Breast epithelium (tissue), 3 donors: ENCODE measurements at regions not wholly inside any gene's neighbourhood (a gene's known extent, or its start where the extent isn't known, plus 50 kb on each side); places are given as distances from the start of the nearest gene placed in this dataset.

ENCODE experiments used
- CTCF ChIP-seq, 3 donors: fragments of 450-650 bp; IDR thresholded peaks; one replicate each; pipeline ENCODE4 v1.5.1; 2016 to 2017; ENCODE audit warnings: antibody characterized with exemption in 3 of 3, mild to moderate bottlenecking in 3 of 3, moderate library complexity in 3 of 3
- POLR2A ChIP-seq: fragments of 450-650 bp; IDR thresholded peaks from one replicate; pipeline ENCODE4 v1.6.1; 2016; ENCODE audit warnings: antibody characterized with exemption, mild to moderate bottlenecking, moderate library complexity
- POLR2AphosphoS5 ChIP-seq, 3 donors: sonication (generic); formaldehyde crosslinking; IDR thresholded peaks; one replicate each; pipeline ENCODE4 v1.6.1; 2017; ENCODE audit warnings: antibody characterized with exemption in 3 of 3

- TF ChIP-seq POLR2A (no peak), CTCF (IDR thresholded peaks at IDR 0.05) (no peak), POLR2AphosphoS5 (IDR thresholded peaks at IDR 0.05) (no peak)
These were observed 499.9 kb downstream of the SHQ1 start for GRCh38 chr3:72348357-72348756.
